ENCODE measurements at regions not wholly inside any gene's neighbourhood (a gene's known extent, or its start where the extent isn't known, plus 50 kb on each side); places are given as distances from the start of the nearest gene placed in this dataset.

DNA sequence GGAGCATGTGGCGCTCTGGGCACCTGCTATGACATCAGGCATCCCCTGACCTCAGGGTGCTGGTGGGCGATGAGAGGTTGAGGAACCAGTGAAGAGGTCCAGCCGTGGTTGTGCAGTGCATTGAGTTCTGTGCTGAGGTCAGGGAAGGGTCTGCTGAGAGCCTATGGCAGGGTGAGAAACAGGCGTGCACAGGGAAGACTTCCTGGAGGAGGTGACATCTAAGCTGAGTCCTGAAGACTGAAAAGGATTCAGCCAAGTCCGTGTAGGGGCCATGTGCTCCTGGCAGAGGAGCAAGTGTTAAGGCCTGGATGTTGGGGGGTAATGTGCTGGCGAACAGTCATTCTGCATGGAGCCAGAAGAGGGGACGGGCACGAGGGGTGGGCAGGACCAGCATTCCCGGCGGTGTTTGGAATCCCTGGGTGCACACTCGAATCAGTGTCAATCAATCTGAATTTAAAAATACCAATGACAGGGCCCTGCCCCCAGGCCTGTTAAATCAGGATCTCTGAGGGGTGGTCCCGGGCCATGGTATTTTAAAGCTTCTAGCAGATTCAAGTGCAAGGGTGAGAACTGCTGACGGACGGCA is 65.8 kb upstream of the CIBAR2 start:
- Mint-ChIP-seq H3K27ac (no peak overlapping the region), H3K4me1 (ENCODE audit: low read depth) (no peaks in the 10 kb centered on the region), H3K36me3 (ENCODE audit: low read depth) (no peaks in the 10 kb centered on the region), H3K27me3 (ENCODE audit: insufficient read depth) (peaks cover 7% of the 10 kb centered on the region), H3K4me3 (no peak overlapping the region), H3K9me3 (peaks cover 4% of the 10 kb centered on the region)
- intact Hi-C loops (cut with micrococcal nuclease): no loop called here
- no peak for DNase-seq (ENCODE audit: low spot score)

DNA sequence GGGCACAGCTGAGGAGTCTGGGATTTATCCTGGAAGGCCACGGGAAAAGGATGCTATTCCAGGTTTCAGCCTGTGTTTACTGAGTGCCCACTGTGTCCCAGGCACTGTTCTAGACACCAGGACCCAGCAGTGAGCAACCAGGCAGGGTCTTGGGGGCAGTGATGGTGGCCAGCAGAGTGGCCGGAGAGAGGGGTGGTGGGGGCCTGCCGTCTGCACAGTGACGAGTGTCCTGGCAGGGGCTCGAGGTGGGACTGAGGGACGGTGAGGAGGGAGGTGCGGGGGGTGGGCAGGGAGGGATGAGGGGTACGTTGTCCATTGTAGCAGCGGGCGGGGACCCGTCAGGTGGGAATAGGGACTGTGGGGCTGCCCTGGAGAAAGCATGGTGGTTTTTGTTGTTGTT is 66.3 kb upstream of the CIBAR2 start:
- no peaks in the 10 kb centered on the region for H3K4me1 Mint-ChIP-seq (ENCODE audit: low read depth)
- no peak overlapping the region for H3K4me3 Mint-ChIP-seq
- peaks cover 6% of the 10 kb centered on the region for H3K27me3 Mint-ChIP-seq (ENCODE audit: insufficient read depth)
- no peak overlapping the region for H3K27ac Mint-ChIP-seq
- DNase-seq (ENCODE audit: low spot score): no peak
- peaks cover 9% of the 10 kb centered on the region for H3K9me3 Mint-ChIP-seq
- intact Hi-C loops (cut with micrococcal nuclease): no loop called here
- no peaks in the 10 kb centered on the region for H3K36me3 Mint-ChIP-seq (ENCODE audit: low read depth)

DNA sequence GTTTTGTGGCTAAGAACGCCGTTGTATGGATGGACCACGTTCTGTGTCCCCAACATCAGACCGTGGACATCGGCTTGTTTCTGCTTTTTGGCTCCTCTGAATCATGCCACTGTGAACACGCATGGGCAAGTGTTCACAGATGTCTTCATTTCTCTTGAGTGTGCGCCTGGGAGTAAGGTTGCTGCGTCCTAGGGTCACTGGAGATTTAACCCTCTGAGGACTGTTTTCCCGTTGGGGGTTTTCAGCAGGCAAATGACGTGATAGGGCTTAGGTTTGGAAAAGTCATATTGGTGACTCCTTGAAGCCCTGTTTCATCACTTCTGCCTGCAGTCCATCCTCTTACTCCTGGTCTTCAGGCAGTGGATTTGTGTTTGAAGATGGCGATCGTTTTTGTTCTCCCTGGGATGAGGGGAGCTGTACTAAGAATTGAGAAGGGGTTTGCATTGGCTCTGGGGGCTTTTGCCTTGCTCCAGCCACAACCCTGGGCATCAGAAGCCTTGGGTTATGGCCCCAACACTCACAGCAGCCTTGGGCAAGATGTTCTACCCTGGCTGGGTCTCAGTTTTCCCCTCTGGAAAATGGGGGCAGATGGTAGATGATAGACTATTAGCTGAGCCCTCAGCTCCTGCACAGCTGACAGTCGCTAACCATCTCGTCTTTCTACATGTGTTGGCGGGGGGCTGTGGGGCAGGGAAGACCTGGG is 67.2 kb upstream of the CIBAR2 start:
- H3K27ac Mint-ChIP-seq: no peak overlapping the region
- intact Hi-C loops (cut with micrococcal nuclease): no loop called here
- H3K9me3 Mint-ChIP-seq: peaks cover 15% of the 10 kb centered on the region
- H3K36me3 Mint-ChIP-seq (ENCODE audit: low read depth): no peaks in the 10 kb centered on the region
- DNase-seq (ENCODE audit: low spot score): no peak
- H3K4me1 Mint-ChIP-seq (ENCODE audit: low read depth): no peaks in the 10 kb centered on the region
- no peak overlapping the region for H3K4me3 Mint-ChIP-seq
- peaks cover 3% of the 10 kb centered on the region for H3K27me3 Mint-ChIP-seq (ENCODE audit: insufficient read depth)

DNA sequence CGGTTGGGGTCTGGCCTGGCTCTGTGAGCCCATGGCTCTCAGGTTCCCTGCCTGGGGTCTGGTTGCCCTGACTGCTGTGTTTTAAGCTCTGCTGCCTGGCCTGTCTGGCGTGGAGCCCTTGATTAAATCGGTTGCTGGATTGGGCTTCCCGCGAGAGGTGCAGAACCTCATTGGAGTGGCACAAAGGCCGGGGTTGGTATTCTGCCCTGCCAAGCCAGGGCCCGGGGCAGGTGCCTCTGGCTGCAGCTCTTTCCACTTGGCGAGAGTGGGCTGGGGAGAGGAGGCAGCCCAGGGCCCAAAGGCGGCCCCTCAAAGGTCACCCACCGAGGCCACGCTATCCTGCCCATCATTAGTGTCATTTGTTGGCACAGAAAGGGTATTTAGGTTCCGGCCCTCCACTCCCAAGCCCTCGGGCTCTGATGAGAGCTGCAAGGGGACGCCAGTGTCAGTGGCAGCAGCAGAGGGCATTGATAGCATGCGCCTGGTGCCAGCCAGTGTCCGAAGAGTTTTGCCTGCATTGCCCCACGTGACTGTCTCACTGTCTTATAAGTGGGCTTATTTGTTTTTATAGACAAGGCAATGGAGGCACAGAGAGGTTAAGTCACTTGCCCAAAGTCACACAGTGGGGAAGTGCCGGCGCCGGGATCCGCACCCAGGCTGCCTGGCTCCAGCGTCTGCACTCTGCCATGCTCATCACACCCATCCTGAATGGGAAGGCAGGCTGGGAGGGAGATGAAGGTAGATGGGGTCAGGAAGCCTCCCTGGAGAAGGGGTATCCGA is 68.0 kb upstream of the CIBAR2 start:
- intact Hi-C loops (cut with micrococcal nuclease): no loop called here
- H3K27ac Mint-ChIP-seq: no peak overlapping the region
- H3K4me1 Mint-ChIP-seq (ENCODE audit: low read depth): no peaks in the 10 kb centered on the region
- no peak overlapping the region for H3K4me3 Mint-ChIP-seq
- H3K9me3 Mint-ChIP-seq: peaks cover 22% of the 10 kb centered on the region
- peaks cover 3% of the 10 kb centered on the region for H3K27me3 Mint-ChIP-seq (ENCODE audit: insufficient read depth)
- DNase-seq (ENCODE audit: low spot score): no peak
- H3K36me3 Mint-ChIP-seq (ENCODE audit: low read depth): no peaks in the 10 kb centered on the region

DNA sequence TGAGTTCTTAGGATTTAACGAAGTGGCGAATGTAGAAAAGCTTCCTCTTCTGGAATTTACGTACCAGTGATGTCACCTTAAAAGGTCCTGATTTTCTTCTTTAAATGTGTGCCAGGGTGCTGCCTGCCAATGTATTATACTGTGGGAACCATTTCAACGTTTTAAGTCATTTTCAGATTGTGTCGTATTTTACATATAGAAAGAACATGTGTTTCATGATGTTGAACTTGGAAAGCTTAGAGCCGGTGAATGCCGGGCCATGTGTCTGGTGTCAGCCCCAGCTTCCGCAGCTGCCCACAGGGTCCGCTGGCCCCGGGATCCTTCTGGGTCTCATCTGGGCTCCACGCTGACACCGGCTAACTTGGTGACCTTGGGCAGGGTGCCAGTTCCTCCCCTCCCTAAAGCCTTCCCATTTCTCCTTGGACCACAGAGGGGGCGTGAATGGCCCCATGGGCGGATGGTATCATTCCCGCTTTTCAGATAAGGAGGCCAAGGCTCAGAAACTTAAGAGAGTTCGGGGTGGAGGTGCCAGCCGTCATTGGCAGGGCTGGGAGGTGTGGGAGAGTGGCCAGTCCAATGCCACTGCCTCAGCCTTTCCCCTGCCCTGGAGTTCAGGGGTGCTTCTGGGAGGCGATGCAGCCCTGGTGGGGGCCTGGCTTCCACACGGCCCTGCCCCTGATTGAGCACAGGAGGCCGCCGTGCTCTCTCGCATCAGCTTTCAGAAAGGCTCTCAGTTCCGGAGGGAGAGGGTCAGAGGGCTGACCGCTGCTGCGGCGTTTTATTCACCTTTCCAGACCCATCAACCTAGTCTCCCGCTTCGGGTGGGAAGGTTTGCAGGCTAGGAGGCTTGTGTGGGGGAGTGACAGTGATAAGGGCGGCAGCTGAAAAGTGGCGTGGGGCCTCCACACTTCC is 68.8 kb upstream of the CIBAR2 start:
- no peaks in the 10 kb centered on the region for H3K4me1 Mint-ChIP-seq (ENCODE audit: low read depth)
- peaks cover 22% of the 10 kb centered on the region for H3K9me3 Mint-ChIP-seq
- no peak overlapping the region for H3K27ac Mint-ChIP-seq
- intact Hi-C loops (cut with micrococcal nuclease): no loop called here
- H3K27me3 Mint-ChIP-seq (ENCODE audit: insufficient read depth): peaks cover 1% of the 10 kb centered on the region
- no peak overlapping the region for H3K4me3 Mint-ChIP-seq
- H3K36me3 Mint-ChIP-seq (ENCODE audit: low read depth): no peaks in the 10 kb centered on the region
- DNase-seq (ENCODE audit: low spot score): no peak

DNA sequence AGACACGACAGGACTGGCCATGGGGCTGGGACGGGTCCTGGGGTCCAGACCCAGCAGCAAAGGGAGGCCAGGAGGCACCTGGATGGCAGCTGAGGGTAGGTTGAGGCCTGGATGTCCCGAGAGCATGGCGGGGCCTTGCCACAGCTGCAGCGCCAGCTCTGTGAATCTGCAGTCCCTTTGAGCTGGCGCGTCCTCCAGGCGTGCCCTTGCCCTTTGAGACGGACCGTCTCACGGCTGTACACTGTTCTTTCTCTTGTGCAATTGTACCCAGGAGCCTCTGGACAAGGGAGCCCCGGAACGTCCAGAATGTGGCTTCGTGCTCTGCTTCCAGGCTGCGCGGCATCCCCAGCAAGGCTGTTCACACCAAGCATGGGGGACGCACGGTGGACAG is 69.5 kb upstream of the CIBAR2 start:
- H3K9me3 Mint-ChIP-seq: peaks cover 22% of the 10 kb centered on the region
- H3K4me3 Mint-ChIP-seq: no peak overlapping the region
- H3K4me1 Mint-ChIP-seq (ENCODE audit: low read depth): no peaks in the 10 kb centered on the region
- no peak for DNase-seq (ENCODE audit: low spot score)
- no peaks in the 10 kb centered on the region for H3K27me3 Mint-ChIP-seq (ENCODE audit: insufficient read depth)
- no peak overlapping the region for H3K27ac Mint-ChIP-seq
- no peaks in the 10 kb centered on the region for H3K36me3 Mint-ChIP-seq (ENCODE audit: low read depth)
- intact Hi-C loops (cut with micrococcal nuclease): no loop called here

DNA sequence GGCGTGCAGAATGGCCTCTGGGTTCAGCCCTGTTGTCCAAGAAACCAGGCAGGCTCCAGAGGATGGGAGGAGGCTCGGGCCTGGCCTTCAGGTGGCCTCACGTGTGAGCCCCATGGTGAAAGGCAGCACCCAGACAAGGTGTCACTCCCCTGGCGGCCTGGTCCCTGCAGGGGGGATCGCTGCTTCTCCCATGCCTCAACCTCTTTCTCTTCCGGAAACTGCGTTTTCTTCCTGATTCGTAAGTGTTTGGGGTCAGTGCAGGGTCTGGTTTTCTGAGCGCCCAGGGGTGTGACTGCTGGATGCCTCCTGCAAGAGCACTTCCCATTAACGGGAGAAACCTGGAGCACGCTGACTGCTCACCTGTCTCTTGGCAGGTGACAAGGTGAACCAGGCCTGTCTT is 70.0 kb upstream of the CIBAR2 start:
- H3K4me1 Mint-ChIP-seq (ENCODE audit: low read depth): no peaks in the 10 kb centered on the region
- peaks cover 22% of the 10 kb centered on the region for H3K9me3 Mint-ChIP-seq
- no peak for DNase-seq (ENCODE audit: low spot score)
- no peaks in the 10 kb centered on the region for H3K36me3 Mint-ChIP-seq (ENCODE audit: low read depth)
- no peak overlapping the region for H3K4me3 Mint-ChIP-seq
- intact Hi-C loops (cut with micrococcal nuclease): no loop called here
- H3K27me3 Mint-ChIP-seq (ENCODE audit: insufficient read depth): no peaks in the 10 kb centered on the region
- H3K27ac Mint-ChIP-seq: no peak overlapping the region

DNA sequence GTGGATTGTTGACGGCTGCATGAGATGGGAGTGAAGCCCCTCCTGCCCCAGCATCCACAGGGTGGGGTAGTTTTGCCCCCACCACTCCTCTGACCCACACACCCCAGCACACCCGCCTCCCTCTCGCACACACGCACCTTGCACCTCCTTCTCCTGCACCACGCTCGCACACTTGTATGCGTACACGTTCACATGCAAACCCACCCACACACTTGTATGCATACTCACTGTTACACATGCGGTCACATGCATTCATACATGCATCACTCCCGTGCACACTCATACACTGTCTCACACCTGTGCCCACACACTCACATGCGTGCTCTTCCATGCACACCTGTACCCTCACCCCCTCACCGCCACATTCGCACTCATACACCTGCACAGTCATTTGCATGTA is 70.5 kb upstream of the CIBAR2 start:
- intact Hi-C loops (cut with micrococcal nuclease): no loop called here
- Mint-ChIP-seq H3K9me3 (peaks cover 22% of the 10 kb centered on the region), H3K4me1 (ENCODE audit: low read depth) (no peaks in the 10 kb centered on the region), H3K27ac (no peak overlapping the region), H3K4me3 (no peak overlapping the region), H3K36me3 (ENCODE audit: low read depth) (no peaks in the 10 kb centered on the region), H3K27me3 (ENCODE audit: insufficient read depth) (no peaks in the 10 kb centered on the region)
- DNase-seq (ENCODE audit: low spot score): no peak

DNA sequence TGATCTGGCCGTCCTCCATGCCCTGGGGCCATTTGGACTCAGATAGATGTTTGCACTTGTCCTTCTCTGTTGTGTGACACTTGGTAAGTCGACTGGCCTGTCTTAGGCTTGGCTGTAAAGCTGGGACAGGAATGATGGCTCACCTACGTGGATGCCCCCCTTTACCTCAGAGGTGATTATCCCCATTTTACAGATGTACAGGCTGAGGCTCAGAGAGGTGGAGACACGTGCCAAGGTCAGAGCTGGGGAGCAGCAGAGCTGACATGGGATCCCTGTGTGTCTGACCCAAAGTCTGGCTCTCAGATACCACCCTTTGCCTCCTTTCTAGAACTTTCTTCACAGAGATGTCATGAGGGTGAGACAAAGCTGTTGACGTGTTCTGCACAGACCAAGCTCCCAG is 71.3 kb upstream of the CIBAR2 start:
- Mint-ChIP-seq H3K36me3 (ENCODE audit: low read depth) (no peaks in the 10 kb centered on the region), H3K9me3 (peaks cover 22% of the 10 kb centered on the region), H3K4me1 (ENCODE audit: low read depth) (no peaks in the 10 kb centered on the region), H3K27me3 (ENCODE audit: insufficient read depth) (no peaks in the 10 kb centered on the region), H3K27ac (no peak overlapping the region), H3K4me3 (no peak overlapping the region)
- no peak for DNase-seq (ENCODE audit: low spot score)
- intact Hi-C loops (cut with micrococcal nuclease): no loop called here

DNA sequence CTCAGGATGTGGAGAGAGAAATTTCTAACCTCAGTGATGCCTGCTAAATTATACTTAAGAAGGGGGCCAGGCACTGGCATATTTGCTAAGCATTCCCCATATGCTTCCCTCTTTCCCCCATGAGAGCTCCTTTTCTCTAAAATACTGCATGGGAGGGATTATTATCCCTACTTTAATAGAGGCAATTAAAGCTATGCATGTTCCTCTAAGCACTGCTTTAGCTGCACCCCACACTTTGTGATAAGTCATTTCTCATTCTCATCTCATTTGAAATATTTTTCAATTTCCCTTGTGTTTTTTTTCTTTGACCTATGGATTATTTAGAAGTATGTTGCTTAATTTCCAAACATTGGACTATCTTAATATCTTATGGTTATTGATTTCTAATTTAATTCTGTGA is 72.1 kb upstream of the CIBAR2 start:
- DNase-seq (ENCODE audit: low spot score): no peak
- H3K27me3 Mint-ChIP-seq (ENCODE audit: insufficient read depth): no peaks in the 10 kb centered on the region
- H3K27ac Mint-ChIP-seq: no peak overlapping the region
- H3K4me3 Mint-ChIP-seq: no peak overlapping the region
- H3K36me3 Mint-ChIP-seq (ENCODE audit: low read depth): no peaks in the 10 kb centered on the region
- peaks cover 22% of the 10 kb centered on the region for H3K9me3 Mint-ChIP-seq
- no peaks in the 10 kb centered on the region for H3K4me1 Mint-ChIP-seq (ENCODE audit: low read depth)
- intact Hi-C loops (cut with micrococcal nuclease): no loop called here

DNA sequence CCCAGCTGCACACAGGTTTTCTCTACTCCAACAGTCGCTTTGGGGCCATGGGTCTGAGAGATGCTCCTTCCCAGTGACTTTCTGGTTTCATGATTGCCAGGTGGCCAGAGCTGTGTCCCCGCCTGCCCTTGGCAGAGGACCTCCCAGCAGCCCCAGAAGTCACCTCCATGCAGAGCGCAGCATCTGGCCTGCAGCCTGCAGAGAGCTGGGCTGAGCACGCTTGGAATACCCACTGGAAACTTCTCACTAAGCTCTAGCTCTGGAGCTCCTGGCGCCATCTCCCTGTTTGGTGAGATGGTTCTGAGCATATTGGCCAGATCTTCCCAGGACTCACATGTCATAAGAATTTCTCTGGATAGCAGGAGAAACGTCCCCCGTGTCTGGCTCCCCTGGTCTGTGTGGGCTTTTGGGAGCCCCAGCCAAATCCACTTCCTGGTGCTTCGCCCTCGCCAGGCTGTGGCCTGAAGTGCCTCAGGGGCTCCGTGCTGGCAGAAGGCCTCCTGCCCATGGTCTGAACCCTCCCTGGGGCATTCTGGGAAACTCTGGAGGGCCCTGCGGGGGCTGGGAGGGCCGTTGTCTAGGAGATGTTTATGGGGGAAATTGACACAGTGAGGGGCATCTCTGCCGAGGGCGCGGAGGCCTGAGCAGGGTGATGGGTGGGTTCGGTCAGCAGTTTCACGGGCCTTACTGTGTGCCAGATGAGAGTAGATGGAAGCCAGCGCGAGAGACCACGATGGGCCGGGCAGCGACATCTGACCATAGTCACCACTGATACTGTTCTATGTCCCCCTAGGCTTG is 73.2 kb upstream of the CIBAR2 start:
- Mint-ChIP-seq H3K27ac (no peak overlapping the region), H3K36me3 (ENCODE audit: low read depth) (no peaks in the 10 kb centered on the region), H3K9me3 (peaks cover 22% of the 10 kb centered on the region), H3K4me3 (no peak overlapping the region), H3K4me1 (ENCODE audit: low read depth) (no peaks in the 10 kb centered on the region), H3K27me3 (ENCODE audit: insufficient read depth) (no peaks in the 10 kb centered on the region)
- intact Hi-C loops (cut with micrococcal nuclease): no loop called here
- no peak for DNase-seq (ENCODE audit: low spot score)

DNA sequence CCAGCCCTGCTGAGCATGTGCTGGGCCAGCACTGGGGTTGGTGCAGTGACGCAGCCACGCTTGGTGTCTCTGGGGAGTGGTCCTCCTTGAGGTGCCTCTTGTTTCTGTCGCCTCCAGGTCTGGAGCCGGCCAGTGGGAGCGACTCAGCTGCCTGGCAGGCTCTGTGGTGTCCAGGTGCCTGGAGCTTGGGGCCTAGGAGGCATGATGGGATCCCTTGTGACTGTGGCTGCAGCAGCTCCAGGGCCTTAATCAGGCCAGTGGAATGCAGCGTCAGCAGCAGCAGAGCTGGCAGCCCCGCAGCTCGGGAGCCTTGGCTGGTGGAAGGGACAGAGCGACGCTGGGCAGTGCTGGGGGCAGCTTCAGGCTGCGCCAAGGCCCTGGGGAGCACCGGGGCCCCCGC is 74.7 kb upstream of the CIBAR2 start:
- no peak overlapping the region for H3K4me3 Mint-ChIP-seq

More for the DNA sequence above, 74.7 kb upstream of the CIBAR2 start:
- Mint-ChIP-seq H3K27ac (no peak overlapping the region), H3K36me3 (ENCODE audit: low read depth) (no peaks in the 10 kb centered on the region), H3K4me1 (ENCODE audit: low read depth) (no peaks in the 10 kb centered on the region), H3K9me3 (peaks cover 22% of the 10 kb centered on the region), H3K27me3 (ENCODE audit: insufficient read depth) (no peaks in the 10 kb centered on the region)
- intact Hi-C loops (cut with micrococcal nuclease): no loop called here
- no peak for DNase-seq (ENCODE audit: low spot score)

All from activated T-helper 1 cell treated with anti-CD3 and anti-CD28 coated beads, Interleukin-12 subunit alpha, Interleukin-12 subunit beta, Interleukin-2, Interleukin-4 antibody, amounts not matched to agents 30 ng/mL and 10 ng/mL and 1 ng/mL, durations not matched to agents 14 hours and 24 hours and 36 hours (primary cell).